Activated gamma-delta T cell treated with Interleukin-2 at 50 U/mL for 16 hours (primary cell): ENCODE measurements at regions not wholly inside any gene's neighbourhood (a gene's known extent, or its start where the extent isn't known, plus 50 kb on each side); places are given as distances from the start of the nearest gene placed in this dataset.
"Not testable (repeated sequence)": the region's sequence is repeated elsewhere in the genome, so short reads cannot be mapped to it uniquely, and the experiment has no call there.

ENCODE experiments used
- DNase-seq: peaks from one replicate; pipeline ENCODE4 v3.0.0-alpha.2; 2020

DNA sequence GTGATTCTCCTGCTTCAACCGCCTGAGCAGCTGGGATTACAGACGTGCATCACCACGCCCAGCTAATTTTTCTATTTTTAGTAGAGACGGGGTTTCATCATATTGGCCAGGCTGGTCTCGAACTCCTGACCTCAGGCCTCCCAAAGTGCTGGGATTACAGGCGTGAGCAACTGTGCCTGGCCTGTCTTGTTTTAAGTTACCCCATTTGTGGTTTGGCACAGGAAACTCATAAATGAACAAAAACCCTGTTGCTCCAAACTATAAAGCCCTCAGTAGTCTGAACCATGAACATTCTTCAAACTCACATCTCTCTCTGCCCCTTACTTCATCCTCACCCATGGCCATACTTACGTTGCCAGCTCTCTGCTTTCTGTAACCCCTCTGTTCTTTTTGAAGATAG lies 61.7 kb downstream of the RHOU start:
- not testable (repeated sequence) for DNase-seq

- DNase-seq: no peak
Observed at GRCh38 chr1:228798035-228798434, 62.8 kb downstream of the RHOU start.

GRCh38 chr1:228798548-228798947 lies 63.3 kb downstream of the RHOU start:
- no peak for DNase-seq

GRCh38 chr1:228799924-228800323 lies 64.6 kb downstream of the RHOU start:
- DNase-seq: no peak

DNA sequence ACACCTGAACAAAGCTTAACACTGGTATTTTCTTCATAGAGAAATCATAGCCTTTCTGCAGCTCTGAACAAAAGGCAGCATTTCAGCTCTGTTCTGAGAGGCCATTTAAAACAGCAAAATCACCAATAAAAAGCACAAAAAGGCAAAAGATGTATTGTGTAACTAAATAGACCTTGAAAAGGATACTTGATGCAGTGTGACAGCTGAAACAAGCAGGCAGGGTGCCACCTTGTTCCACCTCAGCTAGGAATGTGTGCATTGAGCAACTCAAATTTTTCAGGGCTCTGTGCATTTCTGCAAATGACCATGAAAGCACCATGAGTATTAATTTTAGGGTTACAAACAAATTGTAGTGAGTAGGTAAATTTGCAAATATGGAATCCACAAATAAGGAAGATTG lies 65.8 kb downstream of the RHOU start:
- no peak for DNase-seq

DNA sequence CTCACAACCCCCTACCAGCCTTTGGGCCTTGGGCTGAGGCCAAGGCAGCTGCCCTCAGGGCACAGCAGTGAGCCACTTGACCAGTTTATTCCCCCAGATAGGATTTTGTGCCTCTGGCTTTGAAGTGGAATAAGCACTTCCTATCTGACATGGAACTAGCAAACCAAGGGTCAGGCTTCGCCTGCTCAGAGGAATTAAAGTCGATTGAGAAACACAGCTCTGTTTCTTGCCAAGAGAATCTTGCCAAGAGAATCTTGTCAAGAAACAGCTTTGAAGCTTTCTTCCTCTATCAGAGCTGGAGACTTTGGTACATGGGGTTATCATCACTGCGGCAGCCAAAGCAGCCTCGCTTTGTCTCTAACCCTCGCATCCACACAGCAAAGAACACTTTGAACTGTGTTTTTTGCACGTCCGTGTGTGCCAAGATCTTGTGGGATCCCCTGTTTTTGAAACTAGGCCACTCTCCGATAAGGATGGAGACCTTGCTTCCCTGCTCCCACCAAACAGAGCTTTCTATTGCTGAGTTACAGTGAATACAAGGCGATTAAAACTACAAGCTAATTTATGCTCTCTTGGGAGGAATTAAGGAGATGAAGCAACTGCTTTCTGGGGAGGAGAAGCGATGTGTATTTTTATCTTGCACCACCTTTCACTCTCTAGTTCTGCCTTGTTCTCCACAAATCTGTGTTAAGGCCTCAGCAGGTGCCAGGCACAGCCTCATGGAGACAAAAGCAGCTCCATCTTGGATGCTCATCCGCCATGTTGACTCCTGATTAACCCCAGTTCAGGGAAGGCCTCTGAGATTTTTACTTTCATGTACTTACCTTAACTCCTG lies 67.3 kb downstream of the RHOU start:
- no peak for DNase-seq

DNA sequence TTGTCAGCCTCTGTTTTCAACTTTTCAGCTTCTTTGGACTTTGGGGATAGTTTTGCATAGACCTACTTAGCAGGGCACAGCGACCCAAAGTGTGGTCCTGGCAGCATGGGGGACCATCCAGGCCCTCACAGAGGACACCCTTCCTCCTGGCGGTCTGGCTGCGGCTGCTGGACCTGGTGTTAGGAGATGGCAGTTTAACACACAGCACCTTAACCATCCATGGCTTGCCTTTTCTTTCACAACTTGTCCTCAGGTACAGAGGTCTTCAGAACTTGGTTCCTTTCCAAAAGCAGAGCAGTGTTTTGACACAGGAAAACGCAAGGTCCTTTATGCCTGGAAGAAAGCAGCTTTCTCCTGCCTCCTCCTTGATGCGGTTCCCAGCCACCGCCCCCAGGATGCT lies 68.1 kb downstream of the RHOU start:
- DNase-seq: no peak

- DNase-seq: no peak
Observed at GRCh38 chr1:228804173-228804572, 68.9 kb downstream of the RHOU start.

- peak; percentile 12 for DNase-seq
Observed at GRCh38 chr1:228804640-228805413, 69.5 kb downstream of the RHOU start.

GRCh38 chr1:228807904-228808605 lies 72.8 kb downstream of the RHOU start:
- DNase-seq: no peak

GRCh38 chr1:228809621-228810394 lies 74.5 kb downstream of the RHOU start:
- DNase-seq: no peak

DNA sequence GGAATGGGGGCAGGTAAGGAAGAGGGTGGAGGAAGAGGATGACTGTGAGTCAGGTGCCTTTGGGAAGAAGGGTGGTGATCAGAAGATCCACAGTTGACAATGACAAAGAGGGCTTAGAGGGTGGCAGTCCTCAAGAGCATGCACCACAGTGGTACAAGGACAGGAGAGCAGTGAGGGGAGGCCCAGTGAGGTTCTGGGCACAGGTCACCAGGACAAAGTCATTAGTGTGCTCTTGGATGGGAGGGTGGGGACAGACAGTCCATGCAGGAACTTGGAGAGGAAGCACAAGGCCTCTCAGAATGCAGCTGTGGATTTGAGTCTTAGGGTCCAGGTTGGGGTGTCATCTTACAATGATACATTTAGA lies 75.1 kb downstream of the RHOU start:
- no peak for DNase-seq

- DNase-seq: no peak
Observed at GRCh38 chr1:228810878-228811711, 75.8 kb downstream of the RHOU start.

GRCh38 chr1:228811712-228812305 lies 76.5 kb downstream of the RHOU start:
- no peak for DNase-seq

DNA sequence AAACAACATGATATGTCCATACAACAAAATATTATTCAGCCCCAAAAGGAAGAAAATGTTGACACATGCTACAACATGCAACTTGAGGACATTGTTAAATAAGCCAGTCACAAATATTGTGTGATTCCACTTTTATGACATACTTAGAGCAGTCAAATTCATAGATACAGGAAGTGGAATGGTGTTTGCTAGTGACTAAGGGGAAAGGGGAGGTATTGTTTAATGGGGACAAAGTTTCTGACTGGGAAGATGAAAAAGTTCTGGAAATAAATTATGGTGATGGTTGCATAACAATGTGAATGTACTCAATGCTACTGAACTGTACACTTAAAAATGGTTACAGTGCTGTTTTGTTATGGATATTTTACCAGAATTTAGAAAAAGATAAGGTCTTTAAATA lies 77.7 kb downstream of the RHOU start:
- no peak for DNase-seq

DNA sequence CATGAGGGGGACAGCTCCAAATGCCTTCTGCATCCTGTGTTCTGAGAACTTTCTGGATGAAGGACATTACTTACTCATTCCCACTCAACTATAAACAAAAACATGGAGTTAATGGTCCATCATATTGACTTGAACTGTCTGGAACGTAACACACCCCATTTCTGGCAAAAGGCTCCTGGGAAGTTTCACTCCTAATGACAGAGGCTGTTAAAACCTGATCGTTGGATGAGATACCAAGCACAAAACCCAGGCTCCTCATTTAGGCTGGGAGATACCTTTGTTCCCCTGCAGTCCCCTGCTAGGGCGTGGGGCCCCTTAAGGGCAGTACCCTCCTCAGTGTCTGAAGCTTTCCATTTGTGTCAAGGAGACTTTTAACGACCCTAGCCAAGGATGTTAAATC lies 78.9 kb downstream of the RHOU start:
- no peak for DNase-seq

DNA sequence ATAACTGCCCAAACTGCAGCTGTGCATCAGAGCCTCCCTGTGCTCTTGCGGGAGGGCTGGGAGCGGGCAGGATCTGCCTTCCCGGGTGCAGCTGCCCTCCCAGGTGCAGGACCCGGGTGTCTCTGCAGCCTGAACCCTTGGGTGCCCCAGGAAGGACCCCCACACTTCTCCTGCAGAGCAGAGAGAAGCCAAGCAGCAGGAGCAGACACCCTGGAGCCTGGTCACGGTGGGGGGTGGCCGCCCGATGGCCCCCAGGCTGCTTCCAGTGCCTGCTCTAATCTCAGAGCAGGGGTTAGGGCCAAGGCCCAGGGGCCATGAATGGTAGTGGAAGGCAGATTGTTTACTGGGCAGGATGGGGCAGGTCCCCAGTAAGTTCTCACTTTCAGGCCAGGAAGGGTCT lies 83.0 kb downstream of the RHOU start:
- no peak for DNase-seq

DNA sequence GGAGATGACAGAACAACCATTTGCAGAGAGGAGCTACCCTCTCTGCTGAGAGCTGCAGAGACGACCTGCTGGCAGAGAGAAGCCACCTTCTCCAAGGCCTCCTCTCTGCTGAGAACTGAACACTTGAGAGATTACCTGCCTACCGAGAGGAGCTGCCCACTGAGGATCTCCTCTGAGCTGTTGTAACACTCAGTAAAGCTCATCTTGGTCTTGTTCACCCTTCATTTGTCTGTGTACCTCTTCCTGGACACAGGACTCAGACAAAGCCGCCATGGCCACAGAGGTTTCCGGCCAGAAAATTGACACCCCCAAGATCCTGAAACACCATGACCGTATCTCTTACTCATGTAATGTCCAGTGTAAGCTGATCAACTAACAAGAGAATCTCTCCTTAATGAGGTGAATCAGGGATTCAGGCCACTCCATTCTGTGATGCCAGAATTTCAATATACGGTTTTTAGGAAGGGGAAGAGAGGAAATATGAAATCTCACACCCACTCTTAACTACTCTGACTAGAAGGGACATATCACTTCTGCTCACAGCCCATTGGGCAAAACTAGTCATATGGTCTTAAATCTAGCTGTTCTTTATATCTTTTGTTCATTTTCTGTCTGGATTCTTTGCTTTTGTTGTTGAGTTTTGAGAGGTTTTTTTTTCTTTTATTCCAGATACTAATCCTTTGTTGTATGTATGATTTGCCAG lies 83.8 kb downstream of the RHOU start:
- no peak for DNase-seq

GRCh38 chr1:228821252-228821651 lies 86.0 kb downstream of the RHOU start:
- DNase-seq: no peak

- no peak for DNase-seq
Observed at GRCh38 chr1:228823200-228823599, 87.9 kb downstream of the RHOU start.

DNA sequence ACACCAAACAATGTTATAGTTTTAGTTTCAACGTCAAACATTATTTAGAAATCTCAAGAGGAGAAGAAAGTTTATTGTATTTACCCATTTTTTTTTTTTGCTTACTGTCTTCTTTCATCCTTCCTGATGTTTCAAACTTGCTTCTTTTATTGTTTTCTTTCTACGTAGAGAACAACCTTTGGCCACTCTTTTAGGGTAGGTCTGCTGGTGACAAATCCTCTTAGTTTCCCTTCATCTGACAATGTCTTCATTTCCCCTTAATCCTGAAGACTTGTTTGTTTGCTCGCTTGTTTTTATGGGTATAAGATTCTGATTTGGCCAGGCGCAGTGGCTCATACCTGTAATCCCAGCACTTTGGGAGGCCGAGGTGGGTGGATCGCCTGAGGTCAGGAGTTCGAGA lies 89.1 kb downstream of the RHOU start:
- no peak for DNase-seq
